BJ (cell line): ENCODE measurements at regions not wholly inside any gene's neighbourhood (a gene's known extent, or its start where the extent isn't known, plus 50 kb on each side); places are given as distances from the start of the nearest gene placed in this dataset.

ENCODE experiments used
- CTCF ChIA-PET: fragments of 350-600 bp; formaldehyde crosslinking; extraction: SDS; loops from one replicate; lab custom pipeline; 2021; ENCODE audit warnings: antibody characterized with exemption, inconsistent platforms; lab: Yijun Ruan, JAX
- POLR2A ChIA-PET: fragments of 300-600 bp; sonication (Branson Sonifier 250); formaldehyde crosslinking; extraction: SDS; loops from one replicate; lab custom pipeline; 2021; ENCODE audit warnings: antibody characterized with exemption; lab: Charles Lee
- DNase-seq: peaks from one replicate; pipeline ENCODE4 v3.0.0-alpha.2; 2011; ENCODE audit warnings: low read depth
- H3K27me3 ChIP-seq: 2 replicates; pipeline ENCODE4 v1.6.0; 2011; ENCODE audit warnings: low read length; ENCODE audit not compliant: control insufficient read depth, insufficient read depth
- H3K36me3 ChIP-seq: 2 replicates; pipeline ENCODE4 v1.5.1; 2011; ENCODE audit warnings: low read length; ENCODE audit not compliant: control insufficient read depth, insufficient read depth
- H3K4me3 ChIP-seq: 2 replicates; pipeline ENCODE4 v1.5.1; 2011; ENCODE audit warnings: low read depth, mild to moderate bottlenecking, control low read depth, low read length
- TF ChIP-seq, protein P1 (sequence below): IDR thresholded peaks from 2 replicates; pipeline ENCODE4 v1.5.1; 2011; ENCODE audit warnings: low read depth, mild to moderate bottlenecking, control low read depth, inconsistent platforms, low read length, moderate library complexity; ENCODE audit not compliant: insufficient read depth

DNA sequence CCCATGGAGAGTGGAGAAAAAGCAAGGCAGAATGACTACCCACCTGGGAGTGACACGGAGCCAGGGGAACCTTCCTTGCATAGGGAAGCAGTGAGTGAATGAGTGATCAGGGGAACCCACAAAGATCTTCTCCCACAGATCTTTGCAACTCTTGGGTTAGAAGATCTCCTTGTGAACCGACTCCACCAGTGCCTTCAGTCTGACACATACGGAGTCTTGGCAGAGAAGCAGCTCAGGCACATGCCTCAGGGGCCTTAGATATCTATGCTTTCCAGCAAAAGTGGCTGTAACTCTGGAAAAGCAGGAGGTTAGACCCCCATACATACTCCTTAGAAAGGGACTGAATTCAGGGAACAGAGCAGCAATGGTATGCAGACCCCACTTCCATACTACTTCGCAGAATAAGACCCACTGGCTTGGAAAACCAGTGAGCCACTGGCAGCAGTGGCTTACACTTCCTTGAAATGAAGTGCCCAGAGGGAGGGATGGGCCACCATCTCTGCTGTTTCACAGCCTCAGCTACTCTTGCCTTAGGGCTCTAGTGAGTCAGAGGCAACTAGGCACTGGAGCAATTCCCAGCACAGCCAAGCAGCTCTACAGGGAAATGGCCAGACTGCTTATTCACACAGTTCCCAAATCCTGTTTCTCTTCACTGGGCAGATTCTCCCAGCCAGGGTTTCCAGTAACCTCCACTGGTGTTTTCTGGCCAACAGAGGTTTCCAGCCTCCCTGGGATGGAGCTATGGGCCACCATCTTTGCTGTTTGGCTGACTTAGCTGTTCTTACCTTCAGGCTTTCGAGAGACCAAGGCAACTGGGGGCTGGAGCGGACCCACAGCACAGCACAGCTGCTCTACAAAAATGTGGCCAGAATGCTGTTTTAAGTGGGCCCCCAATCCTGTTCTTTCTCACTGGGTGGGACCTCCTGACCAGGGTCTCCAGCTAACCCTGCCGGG lies 82.8 kb upstream of the TCEAL2 start:
- TF ChIP-seq, protein P1, sequence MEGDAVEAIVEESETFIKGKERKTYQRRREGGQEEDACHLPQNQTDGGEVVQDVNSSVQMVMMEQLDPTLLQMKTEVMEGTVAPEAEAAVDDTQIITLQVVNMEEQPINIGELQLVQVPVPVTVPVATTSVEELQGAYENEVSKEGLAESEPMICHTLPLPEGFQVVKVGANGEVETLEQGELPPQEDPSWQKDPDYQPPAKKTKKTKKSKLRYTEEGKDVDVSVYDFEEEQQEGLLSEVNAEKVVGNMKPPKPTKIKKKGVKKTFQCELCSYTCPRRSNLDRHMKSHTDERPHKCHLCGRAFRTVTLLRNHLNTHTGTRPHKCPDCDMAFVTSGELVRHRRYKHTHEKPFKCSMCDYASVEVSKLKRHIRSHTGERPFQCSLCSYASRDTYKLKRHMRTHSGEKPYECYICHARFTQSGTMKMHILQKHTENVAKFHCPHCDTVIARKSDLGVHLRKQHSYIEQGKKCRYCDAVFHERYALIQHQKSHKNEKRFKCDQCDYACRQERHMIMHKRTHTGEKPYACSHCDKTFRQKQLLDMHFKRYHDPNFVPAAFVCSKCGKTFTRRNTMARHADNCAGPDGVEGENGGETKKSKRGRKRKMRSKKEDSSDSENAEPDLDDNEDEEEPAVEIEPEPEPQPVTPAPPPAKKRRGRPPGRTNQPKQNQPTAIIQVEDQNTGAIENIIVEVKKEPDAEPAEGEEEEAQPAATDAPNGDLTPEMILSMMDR = no peak
- ChIA-PET CTCF (no interaction called here), POLR2A (no interaction called here)
- no peak for DNase-seq
- H3K36me3 ChIP-seq = no peaks in the 10 kb centered on the region
- H3K27me3 ChIP-seq = no peaks in the 10 kb centered on the region
- H3K4me3 ChIP-seq = no peak overlapping the region

DNA sequence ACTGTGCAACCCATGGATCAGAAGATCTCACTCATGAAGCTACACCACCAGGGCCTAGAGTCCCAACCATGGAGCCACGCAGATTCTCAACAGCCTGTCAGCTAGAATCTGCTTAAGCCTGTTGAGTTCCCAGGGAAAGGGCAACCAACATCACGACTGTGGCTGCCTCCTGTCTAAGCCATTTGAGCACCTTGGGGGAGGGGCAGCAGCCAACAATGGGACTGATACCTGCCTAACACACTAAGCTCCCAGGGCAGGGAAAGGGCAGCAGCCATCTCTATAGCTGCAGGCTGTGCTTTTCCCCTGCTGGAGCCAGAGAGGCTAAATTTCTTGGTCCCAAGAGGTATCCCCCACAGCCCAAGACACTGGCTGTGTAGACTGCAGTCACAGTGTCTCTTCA lies 96.5 kb upstream of the TCEAL2 start:
- TF ChIP-seq, protein P1 = no peak
- no peak for DNase-seq
- Histone ChIP-seq H3K4me3 (no peak overlapping the region), H3K36me3 (no peaks in the 10 kb centered on the region), H3K27me3 (no peaks in the 10 kb centered on the region)
- ChIA-PET CTCF (no interaction called here), POLR2A (no interaction called here)

DNA sequence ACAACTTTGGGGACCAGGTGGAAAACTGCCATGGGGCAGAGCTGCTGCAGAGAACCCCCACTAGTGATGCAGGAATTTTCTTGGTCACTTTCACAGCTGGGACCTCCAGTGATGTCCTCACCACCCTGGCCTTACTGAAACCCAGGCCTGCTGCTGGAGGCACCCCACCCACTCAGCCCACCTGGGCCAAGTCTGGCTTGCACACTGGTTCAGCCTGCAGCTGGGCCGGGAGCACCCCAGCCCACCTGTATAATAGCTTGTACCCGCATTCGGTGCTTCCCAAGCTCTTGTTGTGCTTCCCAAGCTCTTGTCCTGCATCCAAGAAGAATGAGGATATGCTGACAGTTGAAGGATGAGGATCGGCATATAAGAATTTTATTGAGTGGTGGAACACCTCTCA lies 86.4 kb upstream of the ZMAT1 start:
- CTCF ChIA-PET = no interaction called here
- H3K4me3 ChIP-seq = no peak overlapping the region

DNA sequence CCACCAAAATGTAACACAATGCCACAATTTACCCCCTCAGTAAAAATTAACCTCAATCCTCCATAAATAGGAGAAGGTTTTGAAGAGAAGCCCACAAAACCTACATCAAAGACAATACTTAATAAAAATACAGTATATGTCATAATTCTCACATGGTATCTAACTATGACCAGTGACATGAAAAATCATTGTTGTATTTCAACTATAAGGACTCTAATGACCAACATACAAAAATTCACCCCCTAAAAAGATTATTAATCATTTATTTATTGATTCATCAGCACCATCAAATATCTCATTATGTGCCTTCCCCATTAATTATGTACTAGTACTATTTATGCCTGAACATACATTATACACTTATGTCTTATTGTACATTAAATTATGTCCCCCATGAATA lies 77.1 kb upstream of the ZMAT1 start:
- ChIA-PET CTCF (no interaction called here), POLR2A (no interaction called here)
- Histone ChIP-seq H3K27me3 (no peaks in the 10 kb centered on the region), H3K36me3 (no peaks in the 10 kb centered on the region), H3K4me3 (no peak overlapping the region)
- DNase-seq = no peak
- TF ChIP-seq, protein P1 = no peak

More for the DNA sequence above, 86.4 kb upstream of the ZMAT1 start:
- POLR2A ChIA-PET = no interaction called here
- no peak for DNase-seq
- Histone ChIP-seq H3K36me3 (no peaks in the 10 kb centered on the region), H3K27me3 (no peaks in the 10 kb centered on the region)
- TF ChIP-seq, protein P1 = no peak

DNA sequence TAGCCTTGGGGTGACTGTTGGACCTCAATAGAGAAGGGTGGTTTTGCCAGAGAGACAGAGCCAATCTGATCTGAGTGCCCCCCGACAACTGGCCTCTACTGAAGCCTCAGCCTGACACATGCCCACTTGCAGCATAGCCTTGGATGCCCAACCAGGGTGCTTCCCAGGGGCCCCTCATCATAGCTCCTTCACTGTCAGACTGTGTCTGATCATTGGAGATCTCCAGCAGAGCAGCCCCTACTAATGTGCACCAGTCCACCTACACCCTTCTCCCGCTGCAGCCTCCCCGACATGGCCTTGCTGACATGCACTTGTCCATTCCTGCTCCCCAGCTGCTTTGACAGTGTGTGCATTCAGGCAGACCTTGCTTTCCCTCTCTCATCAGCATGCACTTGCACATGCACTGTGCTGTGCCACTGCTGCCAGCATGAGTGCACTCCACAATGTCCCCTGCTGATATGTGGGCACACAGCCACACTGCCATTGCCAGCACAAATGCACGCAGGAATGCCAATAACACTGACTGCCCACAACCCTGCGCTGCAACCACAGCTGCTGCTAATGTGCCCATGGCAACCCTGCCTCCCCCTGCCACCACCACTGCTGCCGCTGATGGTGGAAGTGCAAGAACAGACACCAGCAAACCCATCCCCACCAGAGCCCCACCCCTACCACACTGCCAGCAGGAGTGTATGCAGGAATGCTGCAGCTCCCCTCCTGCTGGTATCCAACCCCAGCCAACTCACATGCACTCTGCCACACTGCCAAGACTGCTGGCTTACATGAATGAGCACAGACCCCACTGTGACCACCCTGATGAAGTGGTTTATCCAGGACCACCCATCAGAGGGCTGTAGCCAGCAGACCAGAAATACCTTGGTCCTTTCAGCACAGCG lies 68.1 kb upstream of the ZMAT1 start:
- H3K36me3 ChIP-seq = no peaks in the 10 kb centered on the region
- H3K27me3 ChIP-seq = no peaks in the 10 kb centered on the region
- H3K4me3 ChIP-seq = no peak overlapping the region
- DNase-seq = no peak
- ChIA-PET POLR2A (no interaction called here), CTCF (interaction anchor here (0.7 kb wide), 1 partner anchor 151 kb away, joined by 3 read pairs; no protein-coding TSS in a partner anchor)
- TF ChIP-seq, protein P1 = no peak
